H1 (cell line): ENCODE measurements at regions not wholly inside any gene's neighbourhood (a gene's known extent, or its start where the extent isn't known, plus 50 kb on each side); places are given as distances from the start of the nearest gene placed in this dataset.

Experiments used
- CTCF ChIA-PET: fragments of 300-600 bp; sonication (Branson Sonifier 250); formaldehyde crosslinking; loops from one replicate; lab custom pipeline; 2021; ENCODE audit not compliant: partially characterized antibody; lab: Charles Lee
- POLR2A ChIA-PET: fragments of 300-600 bp; sonication (Branson Sonifier 250); formaldehyde crosslinking; loops from one replicate; lab custom pipeline; 2021; ENCODE audit warnings: inconsistent platforms; ENCODE audit not compliant: partially characterized antibody; lab: Charles Lee
- DNase-seq, 2 experiments: peaks; one replicate each; pipeline versions ENCODE4 v3.0.0 to v3.0.0-alpha.2; 2010 to 2022; ENCODE audit warnings: low spot score in 2 of 2, low read depth in 1 of 2, mixed read lengths in 1 of 2
- FAIRE-seq: peaks from 2 replicates; lab custom pipeline; 2011; peaks lifted over from hg19 to GRCh38; lab: Jason Lieb, UNC
- H2AFZ ChIP-seq: 2 replicates; pipeline ENCODE4 v1.8.1; 2012; ENCODE audit warnings: low read length, inconsistent platforms
- H2AK5ac ChIP-seq: 2 replicates; pipeline ENCODE4 v1.6.1; 2013; ENCODE audit warnings: low read depth, low read length
- H2BK120ac ChIP-seq: replicated peaks from 2 replicates; pipeline ENCODE3; 2013; ENCODE audit warnings: low read depth, low read length, inconsistent platforms
- H2BK12ac ChIP-seq: 2 replicates; pipeline ENCODE4 v1.6.1; 2013; ENCODE audit warnings: low read depth, low read length
- H2BK15ac ChIP-seq: 2 replicates; pipeline ENCODE4 v1.6.1; 2013; ENCODE audit warnings: low read length
- H2BK20ac ChIP-seq: 2 replicates; pipeline ENCODE4 v1.6.1; 2013; ENCODE audit warnings: low read length
- H2BK5ac ChIP-seq: 2 replicates; pipeline ENCODE4 v1.6.1; 2013; ENCODE audit warnings: low read depth, low read length
- H3K14ac ChIP-seq: 2 replicates; pipeline ENCODE4 v1.6.1; 2013; ENCODE audit warnings: inconsistent platforms; ENCODE audit not compliant: insufficient read length
- H3K18ac ChIP-seq: 2 replicates; pipeline ENCODE4 v1.6.1; 2013; ENCODE audit warnings: low read length; ENCODE audit errors: extremely low read depth
- H3K23ac ChIP-seq: 2 replicates; pipeline ENCODE4 v1.6.1; 2013; ENCODE audit warnings: inconsistent platforms; ENCODE audit not compliant: insufficient read length
- H3K23me2 ChIP-seq: 2 replicates; pipeline ENCODE4 v1.6.1; 2013; ENCODE audit warnings: low read depth, low read length
- H3K27ac ChIP-seq: 2 replicates; pipeline ENCODE4 v1.6.1; 2011; ENCODE audit warnings: low read depth, low read length, inconsistent platforms
- H3K27me3 ChIP-seq, 4 experiments: replicated peaks in 1 of 4; 1 replicate in 1 of 4; 2 replicates in 3 of 4; pipeline versions ENCODE4 v1.6.1 to v1.8.1; 2011 to 2013; ENCODE audit warnings: low read length in 3 of 4, mild to moderate bottlenecking in 3 of 4, inconsistent platforms in 2 of 4, mixed read lengths in 2 of 4, moderate library complexity in 1 of 4; ENCODE audit not compliant: control insufficient read depth in 3 of 4, insufficient read depth in 3 of 4; ENCODE audit errors: extremely low read depth in 1 of 4
- H3K36me3 ChIP-seq, 4 experiments: 2 replicates each; pipeline versions ENCODE4 v1.6.1 to v1.8.1; 2011 to 2013; ENCODE audit warnings: mild to moderate bottlenecking in 4 of 4, low read length in 3 of 4, moderate library complexity in 2 of 4, control low read depth in 1 of 4, inconsistent platforms in 1 of 4; ENCODE audit not compliant: insufficient read depth in 4 of 4, control insufficient read depth in 2 of 4
- H3K4ac ChIP-seq: replicated peaks from 2 replicates; pipeline ENCODE3; 2013; ENCODE audit warnings: low read length, low read depth, mixed read lengths, inconsistent platforms; ENCODE audit not compliant: insufficient read length
- H3K4me1 ChIP-seq, 4 experiments: replicated peaks in 1 of 4; 1 replicate in 1 of 4; 2 replicates in 3 of 4; pipeline versions ENCODE4 v1.6.1 to v1.8.1; 2011 to 2013; ENCODE audit warnings: low read length in 3 of 4, inconsistent platforms in 2 of 4, mixed read lengths in 1 of 4; ENCODE audit not compliant: insufficient read depth in 4 of 4, control insufficient read depth in 3 of 4
- H3K4me2 ChIP-seq, 2 experiments: 2 replicates each; pipeline versions ENCODE4 v1.6.1 to v1.8.1; 2011 to 2013; ENCODE audit warnings: low read depth in 2 of 2, low read length in 2 of 2, control low read depth in 1 of 2, inconsistent platforms in 1 of 2, mild to moderate bottlenecking in 1 of 2; ENCODE audit not compliant: insufficient read depth in 1 of 2
- H3K4me3 ChIP-seq, 4 experiments: fragments of 200-600, 300-600 bp in 1 of 4; sonication (generic), shearing (Covaris generic), sonication (Bioruptor Twin) in 1 of 4; 2 replicates each; pipeline versions ENCODE4 v1.5.1 to v1.8.1; 2011 to 2016; ENCODE audit warnings: low read length in 4 of 4, low read depth in 3 of 4, control low read depth in 2 of 4, inconsistent platforms in 2 of 4, mild to moderate bottlenecking in 2 of 4, mixed read lengths in 1 of 4, moderate library complexity in 1 of 4; ENCODE audit not compliant: insufficient read depth in 2 of 4; ENCODE audit errors: extremely low read depth in 1 of 4
- H3K56ac ChIP-seq: replicated peaks from 2 replicates; pipeline ENCODE3; 2013; ENCODE audit warnings: low read depth, mild to moderate bottlenecking, mixed read lengths, low read length, inconsistent platforms; ENCODE audit not compliant: insufficient read length
- H3K79me1 ChIP-seq: 2 replicates; pipeline ENCODE4 v1.6.1; 2013; ENCODE audit warnings: low read depth, low read length, control low read depth
- H3K79me2 ChIP-seq, 2 experiments: 2 replicates each; pipeline versions ENCODE4 v1.6.1 to v1.8.1; 2012 to 2013; ENCODE audit warnings: low read length in 2 of 2, mild to moderate bottlenecking in 2 of 2, inconsistent platforms in 1 of 2; ENCODE audit not compliant: insufficient read depth in 2 of 2, control insufficient read depth in 1 of 2
- H3K9ac ChIP-seq, 4 experiments: replicated peaks in 1 of 4; 1 replicate in 1 of 4; 2 replicates in 3 of 4; pipeline versions ENCODE4 v1.6.1 to v1.8.1; 2011 to 2013; ENCODE audit warnings: low read depth in 3 of 4, low read length in 3 of 4, control low read depth in 2 of 4, mild to moderate bottlenecking in 2 of 4, moderate library complexity in 2 of 4, inconsistent platforms in 1 of 4; ENCODE audit errors: extremely low read depth in 1 of 4
- H3K9me3 ChIP-seq, 2 experiments: 2 replicates each; pipeline versions ENCODE4 v1.6.1 to v1.8.1; 2012 to 2013; ENCODE audit warnings: mild to moderate bottlenecking in 2 of 2, moderate library complexity in 2 of 2, control low read depth in 1 of 2, inconsistent platforms in 1 of 2, low read depth in 1 of 2, low read length in 1 of 2, mixed read lengths in 1 of 2; ENCODE audit not compliant: insufficient read depth in 2 of 2
- H4K20me1 ChIP-seq, 2 experiments: replicated peaks in 1 of 2; 2 replicates each; pipeline versions ENCODE3 to v1.8.1; 2011 to 2013; ENCODE audit warnings: inconsistent platforms in 2 of 2, low read length in 2 of 2, mild to moderate bottlenecking in 1 of 2; ENCODE audit not compliant: insufficient read depth in 2 of 2, control insufficient read depth in 1 of 2
- H4K5ac ChIP-seq: 2 replicates; pipeline ENCODE4 v1.6.1; 2013; ENCODE audit warnings: low read length, low read depth, mixed read lengths, inconsistent platforms; ENCODE audit not compliant: insufficient read length
- H4K8ac ChIP-seq: 2 replicates; pipeline ENCODE4 v1.8.0; 2013; ENCODE audit warnings: mild to moderate bottlenecking, moderate library complexity, low read length, inconsistent platforms; ENCODE audit not compliant: insufficient read depth; ENCODE audit errors: extremely low read depth
- H4K91ac ChIP-seq: replicated peaks from 2 replicates; pipeline ENCODE3; 2013; ENCODE audit warnings: low read length, mixed read lengths, inconsistent platforms; ENCODE audit not compliant: insufficient read length
- BACH1 ChIP-seq: IDR thresholded peaks from 2 replicates; pipeline ENCODE4 v1.6.1; 2012; ENCODE audit warnings: low read length, improper control_type of control experiment
- BRCA1 ChIP-seq: IDR thresholded peaks from 2 replicates; pipeline ENCODE4 v1.6.1; 2012; ENCODE audit warnings: low read depth, low read length, improper control_type of control experiment
- CHD2 ChIP-seq: IDR thresholded peaks from 2 replicates; pipeline ENCODE4 v1.6.1; 2012; ENCODE audit warnings: low read length, improper control_type of control experiment
- E2F6 ChIP-seq: IDR thresholded peaks from 2 replicates; pipeline ENCODE4 v1.6.1; 2012; ENCODE audit warnings: inconsistent platforms
- EGR1 ChIP-seq: IDR thresholded peaks from 2 replicates; pipeline ENCODE4 v1.6.1; 2011; ENCODE audit warnings: low read depth, low read length, borderline replicate concordance
- JUN ChIP-seq: IDR thresholded peaks from 2 replicates; pipeline ENCODE4 v1.6.1; 2011; ENCODE audit warnings: low read depth, mild to moderate bottlenecking, improper control_type of control experiment, low read length
- KDM4A ChIP-seq: IDR thresholded peaks from one replicate; pipeline ENCODE4 v1.7.1; 2012; ENCODE audit warnings: low read depth, mild to moderate bottlenecking, moderate library complexity, low read length, inconsistent platforms; ENCODE audit not compliant: severe bottlenecking
- KDM5A ChIP-seq: fragments of 200-600 bp; IDR thresholded peaks from 2 replicates; pipeline ENCODE4 v1.7.1; 2012; ENCODE audit warnings: mild to moderate bottlenecking, low read length, inconsistent platforms, mixed read lengths
- NANOG ChIP-seq: IDR thresholded peaks from 2 replicates; pipeline ENCODE4 v1.6.1; 2011; ENCODE audit warnings: low read length, low read depth, mild to moderate bottlenecking, inconsistent platforms; ENCODE audit not compliant: insufficient read depth, poor library complexity, severe bottlenecking
- PHF8 ChIP-seq: fragments of 200-600 bp; sonication (generic); conservative IDR thresholded peaks from 2 replicates; pipeline ENCODE4 v1.7.1; 2012; ENCODE audit warnings: low read depth, mild to moderate bottlenecking, inconsistent platforms, low read length, moderate library complexity
- RFX5 ChIP-seq: IDR thresholded peaks from 2 replicates; pipeline ENCODE4 v1.6.1; 2011; ENCODE audit warnings: low read depth, low read length, improper control_type of control experiment, borderline replicate concordance
- SAP30 ChIP-seq: fragments of 300-600 bp; sonication (generic); IDR thresholded peaks from 2 replicates; pipeline ENCODE4 v1.7.1; 2012; ENCODE audit warnings: low read length, moderate library complexity, mild to moderate bottlenecking, inconsistent platforms; ENCODE audit not compliant: insufficient read depth, insufficient replicate concordance
- SIRT6 ChIP-seq: IDR thresholded peaks from one replicate; pipeline ENCODE4 v1.7.1; 2012; ENCODE audit warnings: low read length, inconsistent platforms
- TAF7 ChIP-seq: optimal IDR thresholded peaks from 2 replicates; pipeline ENCODE3; 2011; ENCODE audit warnings: low read depth, mild to moderate bottlenecking, inconsistent platforms, low read length, moderate library complexity, borderline replicate concordance
- TBP ChIP-seq: IDR thresholded peaks from 2 replicates; pipeline ENCODE4 v1.6.1; 2011; ENCODE audit warnings: low read depth, low read length, improper control_type of control experiment
- WGBS, 2 experiments: shearing (Covaris generic) in 1 of 2; methylation state at CpG; one replicate each; pipeline versions ENCODE4 v1.1.6 to v1.1.7; 2013 to 2015; ENCODE audit warnings: low lambda C conversion rate in 2 of 2, mixed read lengths in 2 of 2, inconsistent platforms in 1 of 2, low coverage in 1 of 2, missing lambda C conversion rate in 1 of 2; ENCODE audit not compliant: insufficient replicate concordance in 2 of 2, insufficient coverage in 1 of 2, insufficient read length in 1 of 2; ENCODE audit errors: extremely low coverage in 1 of 2, missing lambda C conversion rate in 1 of 2; 5-methylcytosine and 5-hydroxymethylcytosine counted together

DNA sequence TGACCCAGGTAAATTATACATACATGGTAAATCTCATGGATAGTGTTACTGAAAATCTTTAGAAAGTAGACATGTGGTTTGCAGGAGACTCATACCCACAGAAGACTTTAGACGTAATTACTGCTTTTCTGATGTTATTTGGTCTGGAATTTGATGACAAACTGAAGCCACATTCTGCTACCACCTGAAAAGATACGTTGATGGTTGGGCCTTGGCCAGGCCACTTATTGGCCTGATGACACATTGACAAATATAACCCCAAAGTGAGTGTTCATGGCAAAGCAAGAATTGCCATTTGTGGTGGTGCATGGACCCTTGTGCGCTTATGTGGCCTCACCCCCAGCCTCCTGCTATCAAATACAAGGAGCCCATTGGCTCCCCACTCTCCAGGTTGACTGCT is 155.6 kb downstream of the METTL4 start:
- FAIRE-seq: no peak
- Histone ChIP-seq H3K4ac (no peak overlapping the region), H3K23ac (no peak overlapping the region), H3K79me1 (no peaks in the 10 kb centered on the region), H3K23me2 (no peaks in the 10 kb centered on the region), H2AK5ac (no peak overlapping the region), H2BK5ac (no peak overlapping the region), H3K4me3 (no peak overlapping the region), H4K20me1 (no peaks in the 10 kb centered on the region), H2BK20ac (no peak overlapping the region), H3K18ac (no peak overlapping the region), H3K56ac (no peak overlapping the region), H3K14ac (no peak overlapping the region), H4K91ac (no peak overlapping the region), H3K36me3 (no peaks in the 10 kb centered on the region), H4K5ac (no peak overlapping the region), H4K8ac (no peak overlapping the region), H3K27ac (no peak overlapping the region), H2AFZ (no peak overlapping the region), H3K79me2 (no peaks in the 10 kb centered on the region), H3K9me3 (no peaks in the 10 kb centered on the region), H2BK15ac (no peak overlapping the region), H3K4me2 (no peak overlapping the region), H3K4me1 (no peaks in the 10 kb centered on the region), H2BK120ac (no peak overlapping the region), H2BK12ac (no peak overlapping the region), H3K27me3 (no peaks in the 10 kb centered on the region), H3K9ac (no peak overlapping the region)
- CTCF ChIA-PET: no interaction called here
- no peak for TF ChIP-seq JUN
- no peak for TF ChIP-seq PHF8
- no peak for TF ChIP-seq SIRT6
- TF ChIP-seq RFX5: no peak
- TF ChIP-seq CHD2: no peak
- TF ChIP-seq KDM5A: no peak
- no peak for TF ChIP-seq TBP
- TF ChIP-seq KDM4A: no peak
- no peak for TF ChIP-seq SAP30
- no peak for TF ChIP-seq BACH1
- TF ChIP-seq EGR1: no peak
- TF ChIP-seq BRCA1: no peak
- no peak for TF ChIP-seq E2F6
- TF ChIP-seq TAF7: no peak
- no peak for TF ChIP-seq NANOG
- POLR2A ChIA-PET: no interaction called here
- WGBS, 2 experiments: 95% methylated on average over 3 of the region's 3 CpGs; no CpG with 5 or more reads in 1 of the 2 experiments
- DNase-seq: no peak
